Stimulated activated CD4-positive, alpha-beta T cell treated with anti-CD3 and anti-CD28 coated beads, TNF-alpha, amount 100 ng/mL, for 24 hours (primary cell): ENCODE measurements at regions not wholly inside any gene's neighbourhood (a gene's known extent, or its start where the extent isn't known, plus 50 kb on each side); places are given as distances from the start of the nearest gene placed in this dataset.

Source experiments
- DNase-seq, 3 experiments: peaks; one replicate each; pipeline ENCODE4 v3.0.0-alpha.2; 2020; ENCODE audit warnings: low read depth in 3 of 3

GRCh38 chr9:78599926-78600325, 303.0 kb downstream of the PSAT1 start:
- no peak for DNase-seq

GRCh38 chr9:78601957-78602565, 305.1 kb downstream of the PSAT1 start:
- no peak for DNase-seq

DNA sequence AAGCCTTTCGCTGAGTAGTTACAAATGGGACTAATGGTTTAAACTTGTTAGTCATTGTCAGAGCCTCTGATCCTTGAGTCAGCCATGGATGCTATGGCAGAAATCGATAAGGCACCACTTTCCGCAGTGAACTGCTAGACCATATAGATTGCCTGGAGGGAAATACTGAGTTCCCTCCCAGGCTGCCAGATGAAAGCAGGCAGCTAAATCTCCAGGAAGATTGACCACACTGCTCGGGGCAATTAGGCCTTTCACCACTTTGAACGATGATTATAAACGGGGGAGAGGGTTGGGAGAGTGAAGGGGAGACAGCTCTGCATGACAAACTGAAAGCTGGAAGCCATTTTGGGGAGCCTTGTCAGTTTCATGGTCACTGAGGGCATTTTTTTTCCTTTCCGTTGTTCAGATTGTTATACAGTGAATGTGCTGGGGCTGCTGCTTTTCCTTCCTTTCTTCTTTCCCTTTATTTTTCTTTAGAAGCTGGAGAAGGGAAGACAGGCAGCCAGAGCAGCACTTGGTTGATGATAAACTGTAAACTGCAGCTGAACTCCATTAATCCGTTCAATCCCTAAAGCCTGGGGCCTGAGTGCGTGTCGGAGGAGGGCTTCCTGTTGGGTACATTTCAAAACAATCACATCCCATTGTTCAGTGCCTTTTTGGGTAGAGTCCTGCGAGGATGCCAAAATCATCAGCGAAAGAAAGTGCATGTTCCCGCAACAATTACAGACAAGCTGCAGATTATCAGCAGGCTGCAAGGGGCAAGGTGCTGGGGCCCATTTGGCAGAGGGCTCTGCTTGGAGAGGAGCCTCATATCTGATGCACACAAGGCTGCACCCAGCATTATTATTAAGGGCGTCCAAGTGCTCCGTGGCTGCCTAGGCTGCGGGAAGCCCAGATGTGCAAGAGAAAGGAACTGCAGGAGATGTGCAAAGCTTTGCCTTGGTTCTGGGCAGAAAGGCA, 308.4 kb downstream of the PSAT1 start:
- no peak for DNase-seq

DNA sequence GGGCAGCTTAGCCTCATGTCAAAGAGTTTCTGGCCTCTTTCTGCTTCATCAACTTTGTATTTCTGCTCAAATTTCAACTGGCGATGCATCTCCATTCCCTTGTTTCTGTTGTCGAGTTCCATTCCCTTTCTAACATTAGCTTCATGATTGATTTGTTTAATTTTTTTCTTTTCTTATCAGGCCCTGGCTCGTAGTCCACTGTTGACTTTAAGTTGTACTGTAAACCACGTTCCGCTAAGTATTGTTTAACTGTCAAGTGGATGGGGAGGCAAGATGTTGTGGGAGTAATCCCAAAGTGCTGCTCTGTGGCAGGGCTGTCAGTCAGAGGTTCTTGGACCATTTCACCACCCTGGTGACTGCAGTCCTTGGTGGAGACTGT, 309.1 kb downstream of the PSAT1 start:
- no peak for DNase-seq

GRCh38 chr9:78607853-78608252, 310.9 kb downstream of the PSAT1 start:
- DNase-seq, result no peak

DNA sequence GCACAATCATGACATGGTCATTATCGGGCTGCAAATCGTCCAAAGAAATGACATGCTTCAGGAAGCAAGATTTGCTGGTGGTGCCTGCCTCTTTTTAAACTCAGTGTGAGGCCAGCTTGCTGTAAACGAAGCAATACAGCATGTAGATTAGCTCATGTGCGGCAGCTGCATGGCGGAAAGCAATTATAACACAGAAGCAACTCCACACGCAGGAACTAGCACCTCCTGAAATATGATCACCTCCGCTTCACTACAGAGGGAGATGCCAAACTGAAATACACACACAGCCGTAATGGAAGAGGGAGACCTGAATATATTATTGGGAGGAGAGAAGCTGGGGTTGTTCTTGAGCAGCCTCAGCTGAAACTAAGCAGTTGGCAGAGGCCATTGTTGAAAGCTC, 312.5 kb downstream of the PSAT1 start:
- DNase-seq, result no peak

DNA sequence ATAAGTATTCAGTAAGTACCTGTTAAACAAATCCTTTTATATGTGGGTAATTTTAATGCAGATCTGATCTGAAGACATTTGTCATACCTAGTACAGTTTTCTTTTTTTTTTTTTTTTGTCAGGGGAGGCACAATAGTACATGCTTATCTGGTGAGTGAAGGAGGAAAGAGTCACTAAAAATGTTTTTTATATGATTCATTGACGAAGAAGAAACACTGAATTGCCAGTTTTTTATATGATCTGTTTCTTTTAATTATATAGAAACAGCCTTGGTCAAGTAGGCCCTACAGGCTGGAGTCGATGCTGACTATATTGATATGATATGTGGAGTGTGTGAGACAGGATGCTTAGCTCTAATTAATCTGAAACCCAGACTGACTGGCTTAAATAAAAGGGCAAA, 315.2 kb downstream of the PSAT1 start:
- DNase-seq, result no peak

- DNase-seq, result no peak
Measured at GRCh38 chr9:78613006-78613405, 316.1 kb downstream of the PSAT1 start.

DNA sequence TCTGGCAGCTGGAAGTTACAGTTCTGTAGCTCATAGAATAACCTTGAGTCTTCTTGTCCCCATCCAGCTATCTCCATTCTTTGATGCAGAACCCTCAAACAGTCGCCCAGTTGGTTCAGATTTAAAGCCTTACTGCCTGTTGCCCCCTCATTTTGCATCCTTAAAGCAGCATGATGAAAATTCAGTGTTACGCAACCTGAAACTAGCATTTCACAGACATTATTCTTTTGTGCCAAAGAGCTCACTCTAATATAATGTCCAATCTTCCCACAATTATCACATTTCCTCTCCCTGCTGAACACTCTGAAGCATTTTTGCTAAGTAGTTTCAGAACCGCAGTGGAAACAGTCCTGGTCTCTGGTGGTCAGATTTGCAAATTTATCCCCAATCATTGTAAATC, 318.0 kb downstream of the PSAT1 start:
- no peak for DNase-seq

- DNase-seq, result no peak
Measured at GRCh38 chr9:78615372-78615771, 318.4 kb downstream of the PSAT1 start.

DNA sequence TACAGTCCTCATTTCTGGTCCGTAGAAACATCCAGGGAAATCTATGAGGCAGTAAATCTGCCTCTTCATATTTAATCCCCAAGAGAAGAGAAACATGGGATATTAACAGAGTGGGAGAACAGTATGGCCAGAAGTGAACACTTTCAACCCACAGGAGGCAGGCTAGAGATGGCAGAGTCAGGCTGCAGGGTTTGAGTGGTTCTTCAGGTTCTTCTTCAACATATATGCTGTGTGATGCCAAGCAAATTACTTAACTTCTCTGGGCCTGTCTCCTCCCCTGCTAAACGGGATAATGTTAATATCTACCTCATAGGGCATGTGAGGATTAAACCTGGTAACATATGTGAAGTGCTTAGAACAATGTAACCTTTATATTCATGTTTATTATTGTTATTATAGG, 321.8 kb downstream of the PSAT1 start:
- no peak for DNase-seq

GRCh38 chr9:78620303-78620702, 323.4 kb downstream of the PSAT1 start:
- DNase-seq, result no peak

- DNase-seq, result no peak
Measured at GRCh38 chr9:78620764-78621163, 323.8 kb downstream of the PSAT1 start.

DNA sequence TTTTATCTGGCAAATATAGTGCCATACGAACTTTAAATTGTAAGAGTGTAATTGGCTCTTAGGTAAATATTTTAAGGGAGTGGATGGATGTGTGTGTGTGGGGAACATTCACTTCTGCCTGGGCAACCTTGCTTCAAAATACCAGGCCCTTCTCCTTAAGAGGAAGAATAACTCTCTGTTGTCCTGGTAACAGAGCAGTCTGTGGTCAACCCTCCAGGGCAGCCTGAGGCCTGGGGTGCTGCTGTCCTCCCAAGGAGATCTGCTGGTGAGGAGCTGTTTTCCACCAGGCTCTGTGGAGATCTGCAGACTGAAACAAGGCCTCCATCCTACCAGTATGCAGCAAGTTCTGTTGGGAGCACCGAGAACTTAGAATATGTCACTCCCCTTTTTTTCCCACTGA, 325.2 kb downstream of the PSAT1 start:
- DNase-seq, result no peak

DNA sequence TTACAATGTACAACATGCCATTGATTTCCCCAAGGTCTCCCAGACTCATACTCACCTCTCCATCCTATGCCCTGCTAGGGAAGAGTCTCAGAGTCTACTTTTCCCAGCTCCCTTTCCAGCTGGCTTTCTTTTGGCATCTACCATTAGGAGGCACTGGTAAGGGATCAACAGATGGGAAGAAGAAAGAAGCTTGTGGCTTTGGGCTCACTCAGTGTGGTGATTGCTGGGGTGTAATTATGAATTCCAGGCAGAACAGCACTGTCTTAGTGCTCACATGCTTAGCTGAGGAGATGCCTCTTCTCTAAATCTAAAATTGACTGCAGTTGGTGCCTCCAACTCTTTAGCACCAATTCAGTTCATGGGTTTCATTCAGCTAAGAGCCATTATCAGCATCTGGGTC, 330.0 kb downstream of the PSAT1 start:
- DNase-seq, result no peak

- no peak for DNase-seq
Measured at GRCh38 chr9:78630966-78631365, 334.0 kb downstream of the PSAT1 start.

DNA sequence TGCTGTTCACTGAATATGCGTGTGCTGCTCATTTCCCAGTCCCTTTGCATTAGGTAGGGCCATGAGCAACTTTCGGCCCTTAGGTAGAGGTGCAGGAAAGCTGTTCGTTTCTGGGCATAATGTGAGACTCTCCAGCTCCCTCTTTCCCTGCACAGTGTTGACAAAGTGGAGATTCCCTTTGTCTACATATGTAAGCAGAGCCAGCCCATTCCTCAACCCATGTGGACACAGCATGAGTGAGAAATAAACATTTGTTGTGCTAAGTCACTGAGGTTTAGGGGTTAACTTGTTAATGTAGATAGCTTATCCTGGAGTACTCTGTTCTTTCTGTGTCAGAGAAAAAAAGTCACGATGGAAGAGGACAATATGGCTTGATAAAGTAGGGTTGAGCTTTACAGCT, 343.8 kb downstream of the PSAT1 start:
- no peak for DNase-seq

DNA sequence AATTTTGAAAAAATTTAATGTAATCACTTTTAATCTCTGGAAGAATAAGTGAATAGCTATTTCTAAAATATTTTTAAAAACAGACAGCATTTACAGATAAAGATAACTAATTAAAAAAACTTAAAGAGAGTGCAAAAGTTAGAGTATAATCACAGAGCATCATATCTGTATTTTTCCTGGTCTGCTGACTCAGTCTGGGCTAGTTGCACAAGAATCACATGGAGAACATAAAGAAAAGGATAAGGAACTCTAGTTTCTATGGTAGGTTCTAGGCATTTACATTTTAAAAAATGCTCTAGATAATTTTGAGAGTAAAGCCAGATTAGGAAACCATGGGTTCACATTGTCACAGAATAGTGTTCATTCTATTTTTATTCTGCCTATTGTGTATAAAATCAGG, 347.4 kb downstream of the PSAT1 start:
- no peak for DNase-seq

GRCh38 chr9:78654324-78654723, 357.4 kb downstream of the PSAT1 start:
- DNase-seq, result no peak

- DNase-seq, result no peak
Measured at GRCh38 chr9:78663369-78663768, 366.4 kb downstream of the PSAT1 start.

DNA sequence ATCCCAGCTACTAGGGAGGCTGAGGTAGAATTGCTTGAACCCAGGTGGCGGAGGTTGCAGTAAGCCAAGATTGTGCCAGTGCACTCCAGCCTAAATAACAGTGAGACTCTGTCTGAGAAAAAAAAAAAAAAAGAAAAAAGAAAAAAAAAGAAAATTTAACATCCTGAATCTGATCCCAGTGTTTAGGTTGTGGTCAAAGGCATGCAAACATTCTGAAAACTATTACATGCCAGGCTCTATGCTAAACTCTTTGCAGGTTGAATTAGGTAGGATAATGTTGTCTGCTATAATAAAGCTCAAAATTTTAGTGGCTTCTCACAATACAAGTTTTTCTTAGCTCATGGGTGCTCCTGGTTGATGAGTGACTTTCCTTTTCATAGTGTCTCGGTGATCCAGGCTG, 367.4 kb downstream of the PSAT1 start:
- no peak for DNase-seq

GRCh38 chr9:78666818-78667414, 370.0 kb downstream of the PSAT1 start:
- DNase-seq, result no peak
